Osteoblast (primary cell): ENCODE measurements at regions not wholly inside any gene's neighbourhood (a gene's known extent, or its start where the extent isn't known, plus 50 kb on each side); places are given as distances from the start of the nearest gene placed in this dataset.

Source experiments
- DNase-seq: peaks from one replicate; pipeline ENCODE4 v3.0.0; 2011; ENCODE audit warnings: low spot score, mixed read lengths; ENCODE audit not compliant: insufficient read length; ENCODE audit errors: missing footprints
- H2AFZ ChIP-seq: 2 replicates; pipeline ENCODE4 v1.6.0; 2011; ENCODE audit warnings: mild to moderate bottlenecking, low read length
- H3K27ac ChIP-seq: 2 replicates; pipeline ENCODE4 v1.5.1; 2011; ENCODE audit warnings: mild to moderate bottlenecking, low read depth, low read length, moderate library complexity
- H3K27me3 ChIP-seq: 2 replicates; pipeline ENCODE4 v1.6.0; 2012; ENCODE audit warnings: mild to moderate bottlenecking, control low read depth, inconsistent platforms, low read length, moderate library complexity; ENCODE audit not compliant: insufficient read depth
- H3K36me3 ChIP-seq: 2 replicates; pipeline ENCODE4 v1.5.1; 2011; ENCODE audit warnings: mild to moderate bottlenecking, low read length, control low read depth, moderate library complexity; ENCODE audit not compliant: insufficient read depth
- H3K4me1 ChIP-seq: 2 replicates; pipeline ENCODE4 v1.5.1; 2011; ENCODE audit warnings: mild to moderate bottlenecking, low read length, control low read depth, moderate library complexity; ENCODE audit not compliant: insufficient read depth
- H3K4me2 ChIP-seq: 2 replicates; pipeline ENCODE4 v1.6.0; 2011; ENCODE audit warnings: mild to moderate bottlenecking, low read length; ENCODE audit not compliant: insufficient read depth
- H3K4me3 ChIP-seq: fragments of 200-600 bp; sonication (generic); 3 replicates; pipeline ENCODE4 v1.5.1; 2012; ENCODE audit warnings: mild to moderate bottlenecking, low read length, inconsistent platforms; ENCODE audit not compliant: insufficient read depth
- H3K79me2 ChIP-seq: 2 replicates; pipeline ENCODE4 v1.6.0; 2012; ENCODE audit warnings: mild to moderate bottlenecking, low read length, control low read depth, inconsistent platforms; ENCODE audit not compliant: insufficient read depth
- H3K9me3 ChIP-seq: 2 replicates; pipeline ENCODE4 v1.5.1; 2011; ENCODE audit warnings: low read depth, low read length, control low read depth
- H4K20me1 ChIP-seq: 2 replicates; pipeline ENCODE4 v1.6.0; 2012; ENCODE audit warnings: mild to moderate bottlenecking, low read length, control low read depth; ENCODE audit not compliant: insufficient read depth
- TF ChIP-seq, protein P1 (sequence below): IDR thresholded peaks from 2 replicates; pipeline ENCODE4 v1.5.1; 2011; ENCODE audit warnings: mild to moderate bottlenecking, low read depth, low read length, moderate library complexity; ENCODE audit errors: extremely low read depth

DNA sequence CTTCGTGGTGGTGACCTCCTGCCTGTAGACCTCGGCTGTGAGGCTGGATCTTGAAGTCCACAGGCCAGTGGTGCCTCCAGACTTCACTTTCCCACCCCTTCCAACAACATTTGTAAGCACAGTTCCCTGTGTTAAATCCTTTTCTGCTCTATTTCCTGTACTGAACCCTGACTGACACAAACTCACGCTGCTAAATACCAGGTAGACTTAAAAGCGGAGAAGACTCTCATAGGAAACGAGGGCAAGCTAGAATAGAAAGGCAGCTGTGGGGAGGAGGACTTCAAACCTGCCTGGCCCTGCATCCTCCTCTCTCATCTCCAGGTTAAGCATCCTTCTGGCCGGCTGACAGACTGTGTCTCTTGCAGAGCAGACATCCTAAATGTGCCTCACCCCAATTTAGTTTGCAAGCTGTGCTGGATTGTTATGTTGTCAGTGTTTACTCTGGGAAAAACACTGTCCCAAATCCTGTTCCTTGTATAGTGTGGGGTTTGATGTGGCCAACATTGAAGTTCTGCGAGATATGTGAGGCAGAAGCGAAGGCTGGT, 58.5 kb upstream of the LARS2 start:
- TF ChIP-seq, protein P1, sequence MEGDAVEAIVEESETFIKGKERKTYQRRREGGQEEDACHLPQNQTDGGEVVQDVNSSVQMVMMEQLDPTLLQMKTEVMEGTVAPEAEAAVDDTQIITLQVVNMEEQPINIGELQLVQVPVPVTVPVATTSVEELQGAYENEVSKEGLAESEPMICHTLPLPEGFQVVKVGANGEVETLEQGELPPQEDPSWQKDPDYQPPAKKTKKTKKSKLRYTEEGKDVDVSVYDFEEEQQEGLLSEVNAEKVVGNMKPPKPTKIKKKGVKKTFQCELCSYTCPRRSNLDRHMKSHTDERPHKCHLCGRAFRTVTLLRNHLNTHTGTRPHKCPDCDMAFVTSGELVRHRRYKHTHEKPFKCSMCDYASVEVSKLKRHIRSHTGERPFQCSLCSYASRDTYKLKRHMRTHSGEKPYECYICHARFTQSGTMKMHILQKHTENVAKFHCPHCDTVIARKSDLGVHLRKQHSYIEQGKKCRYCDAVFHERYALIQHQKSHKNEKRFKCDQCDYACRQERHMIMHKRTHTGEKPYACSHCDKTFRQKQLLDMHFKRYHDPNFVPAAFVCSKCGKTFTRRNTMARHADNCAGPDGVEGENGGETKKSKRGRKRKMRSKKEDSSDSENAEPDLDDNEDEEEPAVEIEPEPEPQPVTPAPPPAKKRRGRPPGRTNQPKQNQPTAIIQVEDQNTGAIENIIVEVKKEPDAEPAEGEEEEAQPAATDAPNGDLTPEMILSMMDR = no peak
- Histone ChIP-seq H3K27me3 (peaks cover 65% of the 10 kb centered on the region), H2AFZ (no peak overlapping the region), H3K4me1 (no peaks in the 10 kb centered on the region), H3K4me3 (no peak overlapping the region), H3K27ac (no peak overlapping the region), H3K36me3 (no peaks in the 10 kb centered on the region), H3K79me2 (no peaks in the 10 kb centered on the region), H3K9me3 (no peaks in the 10 kb centered on the region), H3K4me2 (no peak overlapping the region), H4K20me1 (no peaks in the 10 kb centered on the region)
- no peak for DNase-seq

DNA sequence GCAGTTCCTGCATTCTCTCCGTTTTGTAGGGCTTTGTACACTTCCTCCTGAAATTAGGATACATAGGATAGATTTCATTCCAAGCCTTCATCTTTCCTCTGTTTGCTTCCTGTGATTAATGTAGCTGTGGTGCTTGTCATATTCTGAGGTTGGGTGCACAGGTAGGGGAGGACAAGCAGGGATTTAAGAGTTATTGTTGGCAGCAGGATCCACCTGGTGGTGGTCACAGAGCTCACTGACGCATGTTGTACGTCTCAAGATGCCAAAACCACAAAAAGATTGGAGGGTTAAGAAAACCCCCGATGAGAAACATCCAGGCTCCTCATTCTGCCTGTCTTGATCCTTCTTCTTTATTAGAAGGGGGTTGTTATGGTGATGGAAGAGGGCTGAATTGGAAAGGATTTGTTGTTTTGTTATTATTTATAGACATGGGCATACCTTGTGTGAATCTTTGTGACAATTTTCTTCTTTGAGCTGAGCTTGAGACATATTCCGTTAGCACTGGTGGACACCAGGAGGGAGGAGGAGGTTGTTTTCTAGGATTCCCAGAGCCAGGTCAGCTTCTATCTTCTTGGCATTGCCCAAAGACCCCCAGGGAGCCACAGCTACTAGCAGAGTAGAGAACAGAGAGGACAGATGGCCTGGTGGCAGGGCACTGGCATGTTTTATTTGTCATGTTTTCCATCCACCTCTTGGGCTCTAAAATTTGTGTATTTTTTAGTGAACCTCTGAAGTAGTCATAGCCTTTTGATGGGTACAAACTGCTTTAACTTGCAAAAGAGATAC, 57.7 kb upstream of the LARS2 start:
- peaks cover 64% of the 10 kb centered on the region for H3K27me3 ChIP-seq
- no peak overlapping the region for H2AFZ ChIP-seq

DNA sequence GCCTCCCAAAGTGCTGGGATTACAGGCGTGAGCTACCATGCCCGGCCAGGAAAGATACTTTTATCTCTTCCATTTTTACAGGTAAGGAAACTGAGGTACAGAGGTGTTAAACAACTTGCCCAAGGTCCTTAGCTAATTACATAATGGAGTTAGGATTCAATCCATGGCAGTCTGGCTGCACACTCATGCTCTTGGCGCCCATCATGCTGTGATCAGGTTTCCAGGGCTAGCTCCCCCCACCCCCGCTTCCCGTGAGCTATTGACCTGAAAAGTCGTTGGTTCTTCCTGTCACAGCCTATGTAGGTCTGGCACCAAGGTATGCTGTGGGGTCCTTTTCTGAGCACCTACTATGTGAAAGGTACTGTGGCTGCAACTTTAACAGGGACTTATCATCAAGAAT, 55.9 kb upstream of the LARS2 start:
- Histone ChIP-seq H4K20me1 (no peaks in the 10 kb centered on the region), H3K79me2 (no peaks in the 10 kb centered on the region), H3K27ac (no peak overlapping the region), H3K4me1 (no peaks in the 10 kb centered on the region), H3K27me3 (peaks cover 61% of the 10 kb centered on the region), H2AFZ (no peak overlapping the region), H3K4me2 (no peak overlapping the region), H3K4me3 (no peak overlapping the region), H3K9me3 (no peaks in the 10 kb centered on the region), H3K36me3 (no peaks in the 10 kb centered on the region)
- DNase-seq = peak; percentile 51
- TF ChIP-seq, protein P1 = no peak

More for the DNA sequence above, 57.7 kb upstream of the LARS2 start:
- no peaks in the 10 kb centered on the region for H3K36me3 ChIP-seq
- DNase-seq = no peak
- no peak overlapping the region for H3K4me3 ChIP-seq
- H3K9me3 ChIP-seq = no peaks in the 10 kb centered on the region
- TF ChIP-seq, protein P1 = no peak
- H3K27ac ChIP-seq = no peak overlapping the region
- H3K4me2 ChIP-seq = no peak overlapping the region
- H4K20me1 ChIP-seq = no peaks in the 10 kb centered on the region
- no peaks in the 10 kb centered on the region for H3K79me2 ChIP-seq
- H3K4me1 ChIP-seq = no peaks in the 10 kb centered on the region

DNA sequence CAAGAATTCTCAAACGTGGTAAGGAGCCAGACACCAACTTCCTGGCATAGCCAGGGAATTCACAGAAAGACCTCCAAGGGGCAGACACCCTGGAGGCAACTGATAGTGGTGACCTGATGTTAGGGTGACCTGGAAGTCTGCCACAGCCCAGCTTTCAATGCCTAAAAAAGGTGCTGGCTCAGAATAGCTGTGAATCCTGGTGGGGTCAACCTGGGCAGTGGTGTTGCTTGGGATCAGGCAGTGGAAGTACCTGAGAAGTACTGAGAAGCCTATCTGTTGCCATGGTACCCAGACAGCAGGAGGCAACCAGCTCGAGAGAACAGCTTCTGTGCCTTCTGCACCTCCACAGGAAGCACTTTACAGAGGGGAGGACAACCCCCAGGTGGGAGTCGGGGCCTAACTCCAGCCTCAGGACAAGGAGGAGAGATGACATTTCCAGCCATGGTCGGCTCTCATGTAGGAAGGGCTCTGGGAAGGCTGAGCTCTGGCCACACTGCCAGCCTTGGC, 55.4 kb upstream of the LARS2 start:
- H3K79me2 ChIP-seq = no peaks in the 10 kb centered on the region
- H2AFZ ChIP-seq = no peak overlapping the region
- H3K36me3 ChIP-seq = no peaks in the 10 kb centered on the region
- no peak for DNase-seq
- no peak overlapping the region for H3K4me2 ChIP-seq
- TF ChIP-seq, protein P1 = no peak
- H3K27ac ChIP-seq = no peak overlapping the region
- no peaks in the 10 kb centered on the region for H4K20me1 ChIP-seq
- no peaks in the 10 kb centered on the region for H3K9me3 ChIP-seq
- peaks cover 60% of the 10 kb centered on the region for H3K27me3 ChIP-seq
- no peak overlapping the region for H3K4me3 ChIP-seq
- no peaks in the 10 kb centered on the region for H3K4me1 ChIP-seq
